8988T (cell line): ENCODE measurements at regions not wholly inside any gene's neighbourhood (a gene's known extent, or its start where the extent isn't known, plus 50 kb on each side); places are given as distances from the start of the nearest gene placed in this dataset.
"Not testable (repeated sequence)": the region's sequence is repeated elsewhere in the genome, so short reads cannot be mapped to it uniquely, and the experiment has no call there.

Experiments used
- DNase-seq: peaks from one replicate; pipeline ENCODE4 v3.0.0; 2011

DNA sequence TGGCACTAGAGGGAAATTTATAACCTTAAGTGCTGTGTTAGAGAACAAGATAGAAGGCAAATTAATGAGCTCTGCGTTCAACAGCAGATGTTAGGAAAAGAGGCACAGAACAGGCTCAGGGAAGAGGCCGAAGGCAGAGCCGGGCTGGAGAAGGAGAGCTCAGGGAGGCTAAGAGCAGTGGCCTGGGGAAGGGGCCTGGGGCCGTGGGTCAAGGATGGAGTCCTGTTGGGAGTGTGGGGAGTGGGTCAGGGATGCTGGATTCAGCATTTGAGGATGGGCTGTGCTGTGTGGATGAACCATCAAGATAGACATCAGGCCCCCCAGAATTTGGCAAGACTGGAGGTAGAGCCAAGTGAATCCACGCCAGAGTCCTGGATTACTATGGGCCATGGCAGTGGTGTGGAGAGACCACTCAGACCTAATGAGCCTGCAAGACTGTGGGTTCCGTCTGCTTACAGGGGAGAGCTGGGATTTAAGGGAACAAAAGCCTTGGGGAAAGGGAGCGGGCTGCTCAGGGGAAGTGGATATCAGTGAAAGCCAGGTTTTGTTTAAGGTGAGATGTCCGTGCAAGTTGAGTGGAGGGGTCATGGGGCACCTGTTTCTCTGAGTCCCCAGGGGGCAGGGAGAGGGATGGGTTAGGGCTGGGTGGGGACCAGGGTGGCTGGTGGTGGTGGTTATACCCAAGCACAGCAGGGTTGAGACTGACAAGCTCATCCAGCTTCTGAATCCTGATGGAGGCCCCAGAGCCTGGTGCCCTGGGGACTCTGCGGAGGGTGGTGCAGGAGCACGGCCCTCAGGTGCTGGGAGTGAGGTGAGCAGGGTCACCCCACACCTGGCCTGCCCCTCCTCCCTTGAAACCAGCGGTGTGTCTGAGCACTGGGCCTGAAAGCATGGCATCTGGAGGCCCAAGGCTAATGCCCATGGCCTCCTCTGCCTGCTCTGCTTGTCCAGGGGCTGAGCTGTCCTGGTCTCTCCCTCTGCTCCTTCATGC is 101.7 kb downstream of the BMS1 start:
- no peak for DNase-seq

GRCh38 chr10:42885491-42886270 is 103.1 kb downstream of the BMS1 start:
- no peak for DNase-seq

- DNase-seq: no peak
Observed at GRCh38 chr10:42887734-42888503, 105.3 kb downstream of the BMS1 start.

- DNase-seq: no peak
Observed at GRCh38 chr10:42888504-42889095, 106.0 kb downstream of the BMS1 start.

DNA sequence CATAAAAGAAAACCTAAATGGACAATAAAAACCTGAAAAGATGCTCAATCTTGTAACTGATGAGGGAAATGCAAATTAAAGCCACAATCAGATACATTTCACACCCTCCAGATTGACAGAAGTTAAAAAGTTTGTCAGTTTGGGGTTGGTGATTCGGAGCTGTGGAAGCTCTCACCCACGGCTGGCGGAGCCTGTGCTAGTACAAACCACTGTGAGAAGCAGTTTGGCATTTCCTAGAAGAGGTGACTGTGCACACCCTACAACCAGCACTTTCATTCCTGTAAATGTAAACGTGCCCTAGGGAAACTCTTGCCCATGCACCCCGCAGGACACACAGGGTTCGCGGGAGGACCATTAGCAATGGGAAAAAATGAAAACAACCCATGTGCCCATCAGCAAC is 114.1 kb downstream of the BMS1 start:
- no peak for DNase-seq

DNA sequence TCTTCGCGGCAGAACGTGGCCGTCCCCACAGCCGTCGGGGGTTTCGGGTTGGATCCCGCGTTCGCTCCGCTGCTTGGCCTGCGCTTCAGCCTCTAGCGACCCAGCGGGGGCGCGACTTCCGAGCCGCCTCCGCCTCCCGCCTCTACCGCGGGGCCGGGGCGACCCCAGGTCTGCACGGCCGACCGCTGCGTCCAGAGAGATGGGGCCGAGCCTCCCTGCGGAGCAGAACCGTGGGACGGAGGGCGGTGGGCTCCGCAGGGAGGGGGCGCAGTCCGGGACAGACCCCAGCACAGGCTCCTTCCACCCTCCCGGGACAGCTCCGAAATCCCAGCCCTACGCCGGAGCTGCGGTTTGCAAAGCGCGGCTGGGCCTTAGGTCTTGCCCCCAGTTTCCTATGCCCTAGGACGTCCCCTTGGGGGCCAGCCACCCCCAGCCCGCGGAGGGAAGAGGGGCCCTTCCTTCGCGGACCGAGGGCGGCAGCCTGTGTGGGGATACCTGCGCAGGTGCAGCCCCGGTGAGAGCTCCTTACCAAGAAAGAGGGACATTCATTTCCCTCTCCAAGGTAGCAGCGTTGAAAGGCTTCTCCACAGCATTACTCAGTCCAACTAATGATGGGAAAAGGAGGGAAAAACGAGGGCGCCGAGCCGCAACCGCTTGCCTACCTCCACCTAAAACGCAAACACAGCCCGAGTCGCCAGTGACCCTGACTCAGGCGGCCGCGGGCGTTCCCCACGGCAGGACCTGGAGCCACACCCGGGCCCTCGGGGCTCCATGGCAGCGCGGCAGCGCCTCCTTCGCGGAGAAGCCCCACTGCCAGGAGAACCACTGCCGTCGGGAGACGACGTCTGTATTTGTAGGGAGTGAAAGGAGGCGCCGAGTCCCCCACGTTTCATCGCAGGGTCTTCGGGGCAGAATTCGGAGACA is 115.7 kb downstream of the BMS1 start:
- no peak for DNase-seq

GRCh38 chr10:42899036-42899435 is 116.4 kb downstream of the BMS1 start:
- DNase-seq: no peak

GRCh38 chr10:42900346-42900745 is 117.8 kb downstream of the BMS1 start:
- DNase-seq: not testable (repeated sequence)

DNA sequence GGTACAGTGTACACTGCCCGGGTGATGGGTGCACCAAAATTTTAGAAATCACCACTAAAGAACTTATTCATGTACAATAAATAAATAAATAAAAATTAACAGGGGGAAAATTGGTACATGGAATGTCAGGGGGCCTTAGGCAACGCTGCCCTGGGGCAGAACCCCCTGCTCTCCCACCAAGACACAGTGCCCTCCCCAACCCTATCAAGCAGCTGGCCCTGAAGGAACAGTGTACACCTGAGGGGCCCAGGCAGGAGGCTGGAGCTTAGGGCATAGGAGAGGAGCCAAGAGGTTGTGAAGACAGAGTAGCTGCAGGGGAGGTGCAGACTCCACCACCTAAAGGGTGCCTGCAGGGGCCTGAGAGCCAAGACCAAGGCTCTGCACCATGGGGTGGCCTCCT is 128.8 kb downstream of the BMS1 start:
- DNase-seq: no peak

GRCh38 chr10:42916974-42917373 is 134.4 kb downstream of the BMS1 start:
- no peak for DNase-seq

- DNase-seq: no peak
Observed at GRCh38 chr10:42917821-42918220, 135.2 kb downstream of the BMS1 start.

GRCh38 chr10:42921951-42922350 is 139.4 kb downstream of the BMS1 start:
- no peak for DNase-seq

DNA sequence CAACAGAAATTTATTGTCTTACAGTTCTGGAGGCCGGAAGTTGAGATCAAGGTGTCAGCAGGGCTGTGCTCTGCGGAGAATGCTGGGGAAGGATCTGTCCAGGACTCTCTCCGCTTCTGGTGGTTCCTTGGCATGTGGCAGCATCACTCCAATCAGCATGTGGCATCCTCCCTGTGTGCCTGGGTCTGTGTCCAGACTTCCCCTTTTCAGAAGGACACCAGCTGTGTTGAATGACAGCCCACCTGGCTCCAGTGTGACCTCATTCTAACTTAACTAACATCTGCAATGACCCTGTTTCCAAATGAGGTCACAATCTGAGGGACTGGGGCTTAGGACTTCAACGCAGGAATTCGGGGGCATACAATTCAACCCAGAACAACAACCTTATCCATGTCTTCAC is 141.9 kb downstream of the BMS1 start:
- DNase-seq: no peak

GRCh38 chr10:42926843-42927242 is 144.2 kb downstream of the BMS1 start:
- no peak for DNase-seq

DNA sequence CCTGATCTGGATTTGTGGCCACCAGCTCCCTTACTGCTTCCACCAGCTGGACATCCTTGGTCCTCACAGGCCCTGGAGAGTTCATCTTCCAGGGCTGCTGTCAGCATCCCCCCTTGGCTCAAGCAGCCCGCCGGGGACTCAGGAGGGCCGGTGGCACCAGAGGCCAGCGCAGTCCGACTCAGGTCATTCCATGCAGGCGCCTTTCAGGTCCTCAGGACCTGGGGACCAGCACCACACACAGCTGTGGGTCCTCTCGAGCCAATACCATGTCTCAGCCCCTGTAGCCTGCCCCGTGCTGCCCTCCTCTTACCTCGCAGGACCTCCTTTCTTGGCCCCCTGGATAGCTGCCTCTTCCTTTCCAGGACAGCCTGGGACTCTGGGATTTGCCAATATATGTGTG is 145.5 kb downstream of the BMS1 start:
- no peak for DNase-seq

GRCh38 chr10:42929236-42929635 is 146.6 kb downstream of the BMS1 start:
- no peak for DNase-seq

DNA sequence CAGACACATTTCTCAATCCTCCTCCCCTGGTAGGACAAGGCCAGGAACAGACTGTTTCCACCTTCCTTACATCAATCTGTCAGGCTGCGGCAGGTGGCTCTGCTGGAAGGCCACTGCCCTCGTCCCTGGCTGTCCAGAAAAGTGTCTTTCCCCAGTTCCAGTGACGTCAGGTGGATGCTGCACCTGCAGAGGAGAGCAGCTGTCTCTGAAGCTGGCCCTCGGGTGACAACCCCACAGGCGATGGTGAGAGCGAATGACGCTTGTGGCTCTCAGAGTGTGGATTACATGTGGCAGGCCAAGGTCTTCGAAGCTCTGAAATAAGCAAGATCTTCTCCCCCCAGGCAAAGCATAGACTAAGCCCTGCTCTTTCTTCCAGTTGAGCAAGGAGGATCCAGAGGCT is 146.9 kb upstream of the RET start:
- no peak for DNase-seq

GRCh38 chr10:42930516-42931192 is 146.2 kb upstream of the RET start:
- no peak for DNase-seq

DNA sequence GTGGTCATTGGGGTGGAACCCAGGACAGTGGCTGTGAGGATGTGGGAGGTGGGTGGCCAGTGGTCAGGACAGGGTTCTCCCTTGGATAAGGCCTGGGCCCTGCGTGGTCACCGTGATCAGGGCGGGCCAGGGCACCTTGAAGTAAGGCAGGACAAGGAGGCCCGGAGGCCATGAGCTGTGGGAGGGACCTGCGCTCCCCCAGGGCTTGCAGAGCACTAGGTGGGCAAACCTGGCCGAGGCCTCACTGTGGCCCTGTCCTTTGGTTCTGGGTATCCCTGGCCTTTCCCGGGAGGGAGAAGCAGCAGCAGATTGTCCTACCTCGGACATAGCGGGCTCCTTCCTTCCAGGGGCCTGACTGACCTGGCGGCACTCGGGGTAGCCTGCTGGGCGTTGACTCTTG is 144.8 kb upstream of the RET start:
- no peak for DNase-seq

DNA sequence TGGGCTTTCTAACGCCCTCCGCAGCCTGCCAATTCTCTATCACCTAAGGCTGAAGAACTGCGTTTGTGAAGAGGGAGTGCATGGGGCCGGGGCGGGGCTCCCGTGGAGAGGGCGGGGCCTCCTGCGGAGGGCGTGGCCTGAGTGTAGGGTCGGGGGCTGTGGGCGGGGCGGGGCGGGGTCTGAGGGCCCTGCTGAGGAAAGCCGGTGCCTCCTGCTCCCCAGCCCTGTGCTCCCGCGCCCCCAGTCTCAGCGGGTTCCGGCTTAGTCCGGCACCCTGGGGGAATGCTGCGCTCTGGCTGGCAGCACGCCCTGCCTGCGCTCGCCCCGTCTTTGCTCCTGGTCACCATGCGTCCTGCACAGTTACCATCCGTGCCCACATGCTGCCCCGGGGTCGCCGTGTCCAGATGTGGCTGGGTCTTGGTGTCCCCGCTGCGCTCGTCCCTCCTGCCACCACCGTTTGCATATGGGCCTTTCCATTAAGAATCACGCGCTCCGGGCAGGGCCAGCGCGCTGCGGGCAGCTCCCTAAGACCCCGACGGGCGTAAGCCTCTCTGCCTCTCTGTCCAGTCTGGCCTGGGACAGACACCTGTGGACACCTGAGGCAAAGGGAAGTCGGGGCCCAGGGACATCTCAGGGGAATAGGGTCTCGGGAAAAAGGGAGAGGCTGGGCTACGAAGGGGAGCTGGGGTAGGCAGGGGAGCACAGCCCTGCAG is 144.0 kb upstream of the RET start:
- no peak for DNase-seq
